SK-MEL-5 (cell line): ENCODE measurements at regions not wholly inside any gene's neighbourhood (a gene's known extent, or its start where the extent isn't known, plus 50 kb on each side); places are given as distances from the start of the nearest gene placed in this dataset.
A peak's percentile ranks its signal among the peaks of the same experiment; 100 is the strongest.

Source experiments
- DNase-seq: peaks from one replicate; pipeline ENCODE4 v3.0.0-alpha.2; 2016; ENCODE audit warnings: low read depth, low spot score
- in situ Hi-C: cut with HindIII; loops from 2 replicates; pipeline ENCODE4 v1.10.0; 2016; ENCODE audit warnings: low sequenced_read_pairs, high pct_unique_total_duplicates, low pct_unique_long_range_greater_than_20kb

DNA sequence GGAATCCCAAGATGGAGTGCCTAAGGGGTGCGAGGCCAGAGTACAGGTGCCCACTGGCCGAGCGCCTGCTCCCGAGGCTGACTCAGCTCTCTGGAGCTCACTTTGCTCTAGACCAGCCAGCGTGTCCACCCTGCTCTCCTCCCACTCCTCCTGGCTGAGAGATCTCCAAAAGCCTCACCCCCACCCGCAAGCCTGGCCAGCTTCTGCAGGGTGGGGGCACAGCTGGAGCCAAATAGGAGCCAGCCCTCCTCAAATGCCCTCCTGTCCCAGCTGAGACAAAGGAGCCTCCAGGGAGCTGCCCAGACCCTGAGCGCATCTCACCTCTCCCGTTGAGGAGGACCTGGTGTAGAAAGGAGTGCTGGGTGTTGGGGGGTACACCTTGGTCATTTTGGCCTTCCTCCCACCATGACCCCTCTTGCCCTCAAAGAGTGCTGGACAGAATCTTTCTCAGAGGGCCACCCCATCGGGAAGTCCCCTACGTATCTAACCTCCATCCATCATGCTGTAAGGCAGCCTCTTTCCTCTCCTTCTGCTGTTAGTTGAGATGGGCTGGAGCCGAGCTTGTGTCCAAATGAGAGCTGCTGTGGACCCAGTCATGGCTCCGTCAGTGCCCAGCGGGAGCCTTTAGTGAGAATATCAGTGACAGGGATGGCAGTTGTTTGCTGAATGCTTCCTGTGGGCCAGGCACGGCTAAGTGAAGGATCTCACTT is 123.9 kb upstream of the VSTM2B start:
- no peak for DNase-seq
- in situ Hi-C loops, result no loop called here

GRCh38 chr19:29402563-29402962 is 123.2 kb upstream of the VSTM2B start:
- DNase-seq, result no peak
- in situ Hi-C loops, result no loop called here

GRCh38 chr19:29404015-29404414 is 121.8 kb upstream of the VSTM2B start:
- no peak for DNase-seq
- in situ Hi-C loops, result no loop called here

DNA sequence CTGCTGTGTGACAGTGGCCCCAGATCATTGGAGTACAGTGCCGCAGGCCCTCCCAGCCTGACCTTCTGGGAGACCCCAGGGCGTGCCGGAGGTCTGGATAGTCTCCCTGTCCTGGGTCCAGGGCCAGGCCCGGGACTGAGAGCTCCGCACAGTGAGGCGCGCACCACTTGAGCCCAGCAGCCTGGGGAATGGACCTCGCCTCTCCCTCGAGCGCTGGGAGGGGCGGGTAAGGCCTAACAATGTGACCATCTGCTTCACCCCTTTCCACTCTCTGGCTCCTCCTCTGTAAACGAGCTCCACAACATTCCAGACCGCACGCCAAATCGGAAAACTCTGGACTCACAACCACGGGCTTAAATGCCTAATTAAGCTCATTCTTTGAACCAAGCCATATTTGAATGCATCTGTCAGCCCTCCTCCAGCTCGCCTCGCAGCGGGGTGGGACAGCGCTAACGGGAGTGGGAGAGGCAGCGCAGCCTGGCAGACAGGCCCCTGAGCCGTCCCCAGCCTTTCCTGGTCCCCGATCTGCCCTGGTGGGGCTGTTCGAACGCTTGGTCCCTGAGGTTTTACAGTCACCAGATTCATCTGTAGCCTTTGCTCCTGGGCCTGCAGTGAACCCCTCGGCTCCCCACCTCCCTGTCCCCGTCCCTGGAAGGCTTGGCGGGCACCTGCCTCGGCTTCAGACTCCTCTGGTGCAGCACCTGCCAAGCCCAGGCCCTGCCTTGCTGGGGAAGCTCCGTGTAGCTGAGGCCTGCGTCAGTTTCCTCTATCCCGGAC is 120.7 kb upstream of the VSTM2B start:
- in situ Hi-C loops, result no loop called here
- no peak for DNase-seq

DNA sequence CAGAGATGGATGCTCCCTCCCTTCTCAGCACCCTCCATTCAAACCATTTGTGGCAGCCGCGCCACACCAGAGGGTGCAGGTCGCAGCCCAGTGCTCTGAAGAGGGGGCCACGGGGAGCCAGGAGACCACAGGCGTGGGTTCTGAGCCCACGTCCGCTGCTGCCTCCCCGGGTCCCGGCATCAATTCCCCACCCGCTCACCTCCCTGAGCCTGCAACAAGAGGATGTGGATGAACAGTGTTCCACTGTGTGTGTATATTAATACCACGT is 120.1 kb upstream of the VSTM2B start:
- in situ Hi-C loops, result no loop called here
- DNase-seq, result no peak

GRCh38 chr19:29409076-29409862 is 116.5 kb upstream of the VSTM2B start:
- in situ Hi-C loops, result no loop called here
- no peak for DNase-seq

GRCh38 chr19:29410601-29411000 is 115.2 kb upstream of the VSTM2B start:
- DNase-seq, result no peak
- in situ Hi-C loops, result no loop called here

GRCh38 chr19:29411113-29411581 is 114.6 kb upstream of the VSTM2B start:
- in situ Hi-C loops, result no loop called here
- no peak for DNase-seq

GRCh38 chr19:29413435-29413834 is 112.4 kb upstream of the VSTM2B start:
- in situ Hi-C loops, result no loop called here
- no peak for DNase-seq

GRCh38 chr19:29415507-29415906 is 110.3 kb upstream of the VSTM2B start:
- in situ Hi-C loops, result no loop called here
- DNase-seq, result peak; percentile 38

- in situ Hi-C loops, result no loop called here
- DNase-seq, result no peak
Observed at GRCh38 chr19:29417048-29417447, 108.7 kb upstream of the VSTM2B start.

DNA sequence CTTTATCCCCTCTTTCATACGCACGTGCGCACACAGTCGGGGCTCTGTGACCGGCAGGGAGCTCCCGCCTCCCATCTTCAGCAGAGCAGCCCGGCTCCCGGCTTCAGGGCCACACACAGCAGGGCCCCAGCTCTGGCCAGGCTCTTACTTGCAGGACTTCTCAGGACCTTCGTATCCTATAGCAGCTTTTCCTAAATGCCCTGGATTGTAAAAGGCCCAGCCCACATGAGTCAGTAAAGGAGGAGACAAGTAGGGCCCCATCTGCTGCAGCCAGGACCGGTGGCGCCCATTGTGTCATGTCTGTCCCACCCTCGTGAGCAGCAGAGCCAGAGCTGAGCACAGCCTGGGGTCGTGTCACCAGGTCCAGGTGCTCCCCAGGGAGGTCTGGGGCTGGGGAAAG is 107.6 kb upstream of the VSTM2B start:
- no peak for DNase-seq
- in situ Hi-C loops, result no loop called here

DNA sequence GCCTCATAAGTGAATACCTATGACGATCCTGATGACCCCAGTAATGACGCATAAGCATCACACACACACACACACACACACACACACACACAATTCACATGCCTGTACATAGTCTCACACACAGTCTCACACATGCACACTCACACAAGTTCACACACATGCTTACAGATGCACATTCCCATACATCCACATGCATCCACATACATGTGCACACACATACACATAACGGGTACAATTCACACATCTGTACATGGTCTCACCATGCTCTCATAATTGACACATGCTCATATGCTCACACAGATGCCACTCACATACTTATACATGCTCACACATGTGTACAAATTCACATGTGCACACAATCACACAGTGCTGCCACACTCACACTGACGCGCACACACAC is 105.7 kb upstream of the VSTM2B start:
- in situ Hi-C loops, result no loop called here
- no peak for DNase-seq

GRCh38 chr19:29420482-29421195 is 105.2 kb upstream of the VSTM2B start:
- DNase-seq, result no peak
- in situ Hi-C loops, result no loop called here

GRCh38 chr19:29421196-29421545 is 104.6 kb upstream of the VSTM2B start:
- in situ Hi-C loops, result no loop called here
- no peak for DNase-seq

GRCh38 chr19:29422047-29422446 is 103.7 kb upstream of the VSTM2B start:
- in situ Hi-C loops, result no loop called here
- DNase-seq, result no peak

- no peak for DNase-seq
- in situ Hi-C loops, result no loop called here
Observed at GRCh38 chr19:29422486-29423085, 103.2 kb upstream of the VSTM2B start.

DNA sequence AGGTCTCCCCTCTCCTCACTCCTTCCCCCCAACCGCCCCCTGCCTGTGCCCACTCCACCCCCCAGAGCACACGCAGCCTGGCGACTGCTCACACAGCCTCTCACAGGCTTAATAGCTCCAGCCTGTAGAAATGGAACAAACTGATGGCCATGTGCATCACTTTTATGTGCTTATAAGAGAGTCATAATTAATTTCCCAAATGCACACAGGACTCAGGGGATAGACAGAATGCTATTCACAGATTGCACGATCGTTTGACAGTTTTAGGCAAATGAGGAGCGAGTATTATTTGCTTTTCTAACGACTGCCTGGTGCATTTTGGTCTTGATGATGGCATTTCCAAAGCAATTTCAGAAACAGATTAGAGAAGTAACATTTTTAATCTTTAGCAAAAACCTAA is 97.7 kb upstream of the VSTM2B start:
- DNase-seq, result no peak
- in situ Hi-C loops, result no loop called here
